ENCODE measurements at regions not wholly inside any gene's neighbourhood (a gene's known extent, or its start where the extent isn't known, plus 50 kb on each side); places are given as distances from the start of the nearest gene placed in this dataset.
"Not testable (repeated sequence)": the region's sequence is repeated elsewhere in the genome, so short reads cannot be mapped to it uniquely, and the experiment has no call there.

DNA sequence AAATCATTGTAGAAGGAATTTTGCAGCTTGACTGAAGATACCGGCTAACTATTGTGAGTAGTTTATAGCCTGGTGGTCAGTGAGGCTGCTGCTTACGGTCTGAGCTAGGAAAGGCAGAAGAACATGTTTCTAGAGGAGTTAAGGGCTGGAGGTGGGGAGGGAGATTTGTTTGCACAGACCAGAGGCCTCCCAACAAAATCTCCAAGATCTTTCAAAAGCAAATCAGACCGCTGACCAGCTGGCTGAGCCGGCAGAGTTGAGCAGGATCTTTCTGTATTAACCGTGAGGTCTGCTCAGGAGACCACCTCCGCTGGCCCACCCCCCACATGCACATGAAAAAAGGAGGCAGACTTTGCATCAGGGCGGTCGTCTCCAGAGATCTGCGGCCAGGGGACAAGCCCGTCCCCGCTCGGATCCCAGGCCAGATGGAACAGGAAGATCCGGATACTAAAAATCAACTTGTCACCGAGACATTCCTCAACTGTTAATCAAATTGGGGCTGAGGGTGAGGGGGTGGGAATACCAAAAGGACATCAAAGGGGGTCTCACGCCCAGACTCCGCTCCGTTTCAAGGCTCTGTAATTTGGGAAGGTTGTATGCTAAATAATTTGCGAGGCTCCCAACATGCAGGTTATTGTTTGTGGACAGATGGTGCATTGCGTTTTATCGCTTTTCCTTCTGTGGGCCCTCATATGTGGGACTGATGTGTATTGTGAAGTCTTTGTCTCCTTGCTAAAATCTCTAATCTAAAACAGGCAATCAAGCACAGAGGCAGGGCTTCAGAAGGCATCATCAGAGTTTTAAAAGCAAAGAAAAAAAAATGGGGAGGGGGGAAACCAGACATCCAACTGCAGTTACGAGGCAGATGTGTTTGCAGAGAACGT is 319.0 kb downstream of the ZNF536 start:
- DNase-seq (ENCODE audit: low spot score), result no peak
- ATAC-seq, result no peak
- intact Hi-C loops (cut with DNase I), result no loop called here

DNA sequence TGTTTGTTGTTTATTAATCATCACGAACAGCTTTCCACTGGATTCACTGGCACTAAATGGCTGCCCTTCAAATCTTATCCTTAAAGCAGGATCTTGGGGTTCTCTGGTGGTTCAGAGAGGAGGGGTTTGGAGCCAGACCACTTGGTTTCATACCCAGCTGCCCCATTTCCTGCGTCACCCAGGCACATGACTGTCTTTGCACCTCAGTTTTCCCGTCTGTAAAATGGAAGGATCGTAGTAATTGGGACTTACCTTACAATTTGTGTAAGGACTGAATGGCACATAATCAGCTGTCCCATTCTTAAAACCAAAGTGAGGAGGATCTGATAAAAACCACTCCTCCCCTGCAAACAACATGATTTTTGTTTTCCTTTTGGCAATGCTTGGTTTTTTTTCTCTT is 318.3 kb downstream of the ZNF536 start:
- ATAC-seq (no peak), DNase-seq (ENCODE audit: low spot score) (no peak)
- intact Hi-C loops (cut with DNase I), result no loop called here

DNA sequence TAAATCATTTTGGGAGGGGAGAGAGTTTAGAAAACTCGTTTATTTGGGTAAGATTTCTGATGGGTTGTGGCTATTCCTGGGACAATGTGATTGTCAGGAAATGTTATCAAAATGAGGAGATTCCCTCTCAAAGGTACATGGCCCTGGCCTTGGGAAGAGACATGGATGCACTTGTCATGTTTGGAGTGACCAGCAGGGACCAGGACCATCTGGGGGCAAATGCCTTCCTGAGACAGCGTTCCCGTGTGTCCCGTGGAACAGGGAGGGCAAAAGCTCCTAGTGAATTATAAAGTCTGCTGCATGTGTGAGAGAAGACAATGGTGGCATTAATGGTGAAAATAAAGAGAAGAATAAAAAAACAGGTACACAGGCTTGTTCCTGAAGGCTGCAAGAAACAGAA is 317.3 kb downstream of the ZNF536 start:
- DNase-seq (ENCODE audit: low spot score) (no peak), ATAC-seq (no peak)
- intact Hi-C loops (cut with DNase I), result no loop called here

DNA sequence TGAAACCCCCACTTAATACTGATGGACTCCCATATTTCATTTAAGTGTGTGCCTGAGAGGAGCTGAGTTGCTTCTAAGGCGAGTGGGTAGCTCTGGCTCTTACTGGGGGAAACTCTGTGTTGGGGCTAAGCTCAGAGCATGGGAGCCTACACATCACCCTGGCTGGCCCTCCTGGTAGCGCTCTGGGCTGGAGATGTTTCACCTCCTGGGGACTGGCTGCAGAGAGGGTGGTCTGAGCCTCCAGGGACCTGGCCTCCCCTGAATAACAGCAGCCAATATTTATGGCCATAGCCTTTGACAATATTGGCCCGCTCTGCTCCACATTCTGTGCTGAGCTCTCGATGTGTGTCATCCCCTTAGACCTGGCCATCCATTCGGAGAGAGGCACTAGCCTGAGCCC is 316.5 kb downstream of the ZNF536 start:
- intact Hi-C loops (cut with DNase I), result no loop called here
- DNase-seq (ENCODE audit: low spot score), result no peak
- ATAC-seq, result no peak

DNA sequence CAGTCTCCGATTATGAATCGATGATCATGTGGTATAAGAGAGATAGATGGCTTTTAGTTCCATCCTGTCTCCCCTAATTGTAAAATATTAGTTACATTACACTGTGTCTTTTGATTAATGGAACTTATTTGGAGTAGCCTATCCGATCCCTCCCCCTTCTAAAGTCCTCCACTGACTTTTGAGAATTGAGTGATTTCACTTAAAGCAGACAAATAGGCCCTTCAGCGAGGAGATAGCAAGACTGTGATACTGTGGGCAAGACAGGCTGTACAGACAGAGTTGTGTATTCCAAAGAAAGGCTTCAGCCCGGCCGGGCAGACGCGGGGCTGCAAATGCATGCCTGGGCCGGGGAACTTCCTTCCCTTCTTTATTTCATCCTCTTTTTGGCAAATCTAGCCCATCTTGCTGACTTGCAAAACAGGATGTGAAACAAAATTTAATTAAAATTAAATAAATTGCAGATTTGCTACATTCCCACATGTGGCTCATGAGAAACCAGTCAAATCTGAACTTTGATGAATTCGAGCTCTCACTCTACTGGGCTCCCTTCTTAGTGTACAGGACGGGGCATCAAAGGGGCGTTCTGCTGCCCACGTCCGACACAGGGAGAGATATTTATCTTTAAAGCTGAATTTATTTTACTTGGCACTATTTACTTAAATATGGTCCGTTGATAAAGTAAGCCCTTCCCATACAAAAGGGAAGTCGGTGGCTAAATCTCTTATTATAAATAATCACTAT is 314.8 kb downstream of the ZNF536 start:
- ATAC-seq, result peak; percentile 25
- DNase-seq (ENCODE audit: low spot score), result peak; percentile 57
- intact Hi-C loops (cut with DNase I), result no loop called here

DNA sequence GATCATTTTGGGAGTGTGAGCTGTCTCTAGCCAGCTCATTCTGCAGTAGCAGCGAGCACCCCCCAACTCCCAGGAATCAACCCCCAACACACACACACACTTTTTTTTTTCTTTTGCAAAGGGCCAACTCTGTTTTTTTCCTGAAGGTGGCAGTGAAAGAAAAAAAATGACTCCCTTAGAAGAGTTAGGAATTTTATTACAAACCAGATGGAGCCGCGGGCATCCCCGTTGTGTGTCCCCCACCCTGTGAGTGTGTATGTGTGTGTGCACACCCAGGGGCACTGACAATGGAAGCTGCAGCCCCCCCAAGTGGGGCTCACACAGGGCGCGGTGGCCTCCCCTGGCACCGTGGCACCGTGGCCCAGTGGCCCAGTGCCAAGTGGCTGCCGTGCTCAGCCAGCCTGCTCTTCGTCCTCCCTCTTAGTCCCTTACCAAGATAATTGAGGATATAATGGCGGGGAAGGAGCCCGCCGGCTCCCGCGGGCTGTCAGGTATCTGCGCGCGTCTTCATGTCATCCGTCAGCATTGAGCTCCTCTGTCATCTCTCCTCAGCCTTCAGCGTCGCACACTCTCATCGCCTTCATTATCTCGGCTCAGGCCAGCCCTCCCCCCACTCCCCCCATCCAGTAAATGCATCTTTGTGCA is 314.1 kb downstream of the ZNF536 start:
- ATAC-seq (peak; percentile 59), DNase-seq (ENCODE audit: low spot score) (peak; percentile 62)
- intact Hi-C loops (cut with DNase I), result no loop called here

DNA sequence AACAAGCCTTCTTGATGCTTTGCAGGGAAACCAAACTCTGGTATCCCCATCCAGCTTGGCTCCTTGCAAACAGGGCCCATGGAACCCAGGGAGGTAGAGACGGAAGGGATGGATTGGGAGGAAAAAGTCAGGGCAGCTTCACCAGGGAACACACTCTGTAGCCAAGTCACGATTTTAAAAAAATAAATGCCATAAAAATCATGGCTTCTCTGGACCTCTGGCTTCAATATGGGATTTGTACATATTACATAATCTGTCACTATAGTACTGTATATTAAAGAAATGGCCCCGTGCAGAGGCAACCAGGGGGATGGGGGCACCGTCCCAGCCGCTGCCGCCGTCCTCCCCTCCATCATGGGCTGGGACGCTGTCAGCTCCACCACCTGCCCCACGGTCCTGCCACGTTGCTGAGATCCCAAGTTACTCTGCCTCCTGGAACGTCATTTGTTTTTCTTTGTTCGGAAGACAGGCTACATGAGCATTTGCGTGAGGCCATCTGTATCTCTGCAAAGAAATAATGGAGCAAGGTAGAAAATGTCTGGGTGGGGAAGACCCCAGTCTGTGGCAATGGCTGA is 313.3 kb downstream of the ZNF536 start:
- DNase-seq (ENCODE audit: low spot score) (peak; percentile 27), ATAC-seq (no peak)
- intact Hi-C loops (cut with DNase I), result no loop called here

DNA sequence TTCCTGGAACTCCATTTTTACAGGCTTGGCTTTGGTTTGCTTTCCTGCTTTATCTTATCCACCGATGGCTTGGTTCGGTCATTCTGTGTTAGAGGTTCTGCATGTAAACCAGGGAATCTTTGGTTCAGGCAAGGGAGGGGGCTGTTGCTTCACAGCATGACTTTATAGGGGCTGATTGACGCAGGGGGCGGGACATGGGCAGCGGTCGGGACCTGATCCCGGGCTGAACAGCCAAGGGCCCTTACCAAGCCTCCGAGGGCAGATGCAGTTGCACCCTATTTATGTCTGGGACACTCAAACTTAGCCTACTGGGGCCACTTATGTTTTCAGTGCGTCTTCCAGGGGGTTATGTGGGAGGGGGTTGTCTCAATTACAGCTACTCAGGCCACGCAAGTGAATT is 312.4 kb downstream of the ZNF536 start:
- DNase-seq (ENCODE audit: low spot score) (no peak), ATAC-seq (no peak)
- intact Hi-C loops (cut with DNase I), result no loop called here

DNA sequence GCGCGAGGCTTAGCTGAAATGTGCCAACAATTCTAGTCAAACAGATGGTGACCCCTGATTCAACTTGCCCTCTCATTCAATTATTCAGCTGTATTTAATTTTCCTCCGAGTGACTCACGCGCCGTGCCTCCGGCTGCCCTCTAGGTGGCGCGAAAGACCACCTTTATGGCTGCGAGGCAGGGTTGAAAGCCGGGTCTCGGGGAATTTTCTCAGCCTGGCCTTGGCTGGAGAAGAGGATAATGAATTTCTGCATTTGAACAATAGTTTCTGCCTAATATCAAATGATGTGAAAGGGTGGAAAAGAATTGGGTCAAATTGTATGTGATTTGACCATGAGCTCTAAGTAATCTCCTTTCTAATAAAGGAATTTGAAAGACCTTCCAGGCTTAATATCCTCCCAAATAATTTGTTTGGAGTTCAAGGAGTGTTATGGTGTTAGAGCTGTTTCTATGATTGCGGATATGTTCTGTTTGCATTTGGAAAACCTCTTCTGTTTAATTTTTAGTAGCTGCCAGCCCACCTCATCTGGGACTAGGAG is 310.9 kb downstream of the ZNF536 start:
- peak; percentile 92 for DNase-seq (ENCODE audit: low spot score)
- peak; percentile 90 for ATAC-seq
- intact Hi-C loops (cut with DNase I), result no loop called here

DNA sequence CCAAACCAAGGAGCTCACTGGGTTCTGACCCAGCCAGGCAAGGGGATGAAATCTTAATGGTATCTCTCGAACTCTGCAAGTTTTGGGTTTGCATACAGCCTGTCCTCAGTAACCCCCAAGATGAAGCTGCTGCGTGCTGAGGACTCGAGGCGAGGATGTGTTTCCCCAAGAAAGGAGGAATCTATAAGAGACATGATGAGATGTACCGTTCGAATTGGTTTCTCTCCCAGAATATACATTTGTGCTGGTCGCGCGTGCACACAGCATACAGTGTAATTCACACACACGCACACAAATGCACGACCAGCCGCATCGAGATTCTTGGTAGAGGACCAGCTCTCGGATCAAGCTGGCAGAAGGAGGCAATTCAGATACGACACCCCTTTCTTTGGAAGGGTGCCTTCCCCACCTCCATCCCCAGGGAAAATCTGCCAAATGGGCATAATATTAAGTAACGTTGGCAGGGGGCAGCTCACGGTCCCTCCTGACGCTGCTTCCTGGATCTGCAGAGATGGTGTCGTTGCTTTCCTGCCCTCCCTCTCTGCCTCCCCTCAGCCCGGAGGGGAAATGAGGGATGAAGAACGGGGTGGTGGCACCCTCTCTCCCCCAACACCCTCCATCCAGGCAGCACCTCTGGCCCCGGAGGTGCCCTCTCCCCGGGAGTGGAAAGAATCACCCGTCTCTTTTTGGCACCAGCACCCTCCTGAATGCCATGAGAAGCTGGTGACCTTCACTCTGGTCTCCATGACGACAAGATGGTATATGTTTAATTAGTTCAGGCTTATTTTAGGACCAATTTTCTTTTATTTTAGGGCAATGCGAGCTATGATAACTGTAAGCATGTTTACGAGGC is 310.2 kb downstream of the ZNF536 start:
- DNase-seq (ENCODE audit: low spot score), result no peak
- intact Hi-C loops (cut with DNase I), result no loop called here

DNA sequence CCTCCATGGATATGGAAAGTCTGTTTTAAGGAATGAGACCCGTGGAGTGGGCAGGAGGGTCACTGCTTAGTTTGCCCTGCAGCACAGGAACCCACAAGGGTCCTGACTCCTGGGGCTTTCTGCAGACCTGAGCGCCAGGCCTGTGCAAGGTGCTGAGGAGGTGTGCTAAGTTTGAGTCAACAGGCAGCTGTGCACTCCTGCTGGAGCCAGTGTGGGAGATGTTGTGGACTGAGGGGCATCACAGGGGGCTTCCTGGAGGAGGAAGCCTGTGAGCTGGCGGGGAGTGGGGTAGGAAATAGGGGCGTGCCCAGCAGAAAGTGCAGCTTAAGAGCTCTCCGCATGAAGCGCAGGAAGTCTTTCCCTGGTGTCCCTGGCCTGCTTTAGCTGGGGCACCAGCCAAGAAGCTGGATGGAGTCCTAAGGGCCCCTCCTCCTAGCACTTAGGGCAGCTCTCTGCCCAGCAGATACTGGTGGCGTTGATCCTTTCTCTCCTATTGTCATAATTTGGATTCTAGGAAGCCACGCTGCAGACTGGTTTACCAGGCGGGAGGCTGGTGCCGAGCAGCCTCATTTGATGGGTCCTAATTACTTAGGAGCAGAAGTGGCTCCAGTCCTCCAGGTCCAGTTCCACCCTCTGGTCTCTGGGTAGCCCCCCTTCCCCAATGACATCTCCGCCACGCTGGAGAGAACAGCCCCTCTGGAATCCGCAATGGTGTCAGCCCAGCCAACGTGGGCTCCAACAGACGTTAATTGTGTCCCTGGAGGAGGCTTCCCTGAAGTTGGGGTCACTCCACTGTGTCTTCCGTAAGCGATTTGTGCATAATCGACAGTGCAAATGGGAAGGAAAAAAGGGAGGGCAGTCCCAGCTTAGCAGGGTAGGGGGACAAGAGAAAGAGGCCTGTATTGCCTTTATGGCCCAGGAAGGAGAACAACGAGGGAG is 309.2 kb downstream of the ZNF536 start:
- no peak for DNase-seq (ENCODE audit: low spot score)
- intact Hi-C loops (cut with DNase I), result no loop called here
- no peak for ATAC-seq

More for the DNA sequence above, 310.2 kb downstream of the ZNF536 start:
- ATAC-seq, result peak; percentile 15

DNA sequence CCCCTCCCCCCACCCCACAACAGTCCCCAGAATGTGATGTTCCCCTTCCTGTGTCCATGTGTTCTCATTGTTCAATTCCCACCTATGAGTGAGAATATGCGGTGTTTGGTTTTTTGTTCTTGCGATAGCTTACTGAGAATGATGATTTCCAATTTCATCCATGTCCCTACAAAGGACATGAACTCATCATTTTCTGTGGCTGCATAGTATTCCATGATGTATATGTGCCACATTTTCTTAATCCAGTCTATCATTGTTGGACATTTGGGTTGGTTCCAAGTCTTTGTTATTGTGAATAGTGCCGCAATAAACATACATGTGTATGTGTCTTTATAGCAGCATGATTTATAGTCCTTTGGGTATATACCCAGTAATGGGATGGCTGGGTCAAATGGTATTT is 308.2 kb downstream of the ZNF536 start:
- intact Hi-C loops (cut with DNase I); ATAC-seq; DNase-seq (ENCODE audit: low spot score): not testable (repeated sequence)

DNA sequence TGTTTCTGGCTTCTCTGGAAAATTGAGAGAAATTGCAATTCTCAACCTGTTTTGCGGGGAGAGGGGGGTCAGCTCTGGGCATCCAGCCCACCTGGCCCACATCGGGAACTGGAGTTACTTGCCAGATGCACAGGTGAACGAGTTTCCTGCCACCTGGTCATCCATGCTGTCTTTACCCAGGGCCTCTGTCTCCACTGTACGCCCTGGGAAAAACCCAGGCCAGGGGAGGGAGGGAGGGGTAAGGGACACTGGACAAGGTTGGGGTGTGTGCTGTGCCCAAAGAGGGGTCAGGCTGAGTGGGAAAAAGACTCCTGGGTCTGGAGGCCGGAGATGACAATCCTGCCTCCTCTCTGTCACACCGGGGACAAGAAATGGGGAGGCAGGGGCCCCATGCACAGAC is 307.6 kb downstream of the ZNF536 start:
- DNase-seq (ENCODE audit: low spot score), result no peak
- intact Hi-C loops (cut with DNase I), result no loop called here
- no peak for ATAC-seq

DNA sequence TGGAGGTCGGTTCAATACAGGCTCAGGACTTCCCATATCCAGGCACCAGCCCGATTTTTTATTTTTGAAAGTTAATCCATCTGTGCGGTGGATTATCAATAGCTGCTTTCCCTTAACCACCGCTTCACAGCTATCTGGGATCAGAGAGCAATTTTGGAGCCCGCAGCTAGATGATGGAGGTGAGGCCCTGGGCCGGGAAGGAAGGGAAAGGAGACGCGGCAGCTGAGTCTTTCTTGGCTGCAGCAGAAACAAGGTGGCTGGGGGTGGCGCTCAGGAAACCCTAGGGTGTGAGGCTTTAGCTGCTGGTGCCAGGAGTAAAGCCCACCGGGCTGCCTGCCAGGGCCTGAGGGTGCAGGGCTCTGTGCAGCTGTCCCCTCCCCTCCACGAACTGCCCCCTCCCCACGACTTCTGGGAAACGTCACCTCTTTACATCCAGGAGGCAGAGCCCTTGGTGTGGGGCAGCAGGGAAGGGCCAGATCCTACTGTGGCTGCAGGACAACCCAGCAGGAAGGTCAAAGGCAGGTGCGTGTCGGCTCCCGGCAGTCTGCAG is 307.0 kb downstream of the ZNF536 start:
- intact Hi-C loops (cut with DNase I), result no loop called here
- no peak for DNase-seq (ENCODE audit: low spot score)
- no peak for ATAC-seq

DNA sequence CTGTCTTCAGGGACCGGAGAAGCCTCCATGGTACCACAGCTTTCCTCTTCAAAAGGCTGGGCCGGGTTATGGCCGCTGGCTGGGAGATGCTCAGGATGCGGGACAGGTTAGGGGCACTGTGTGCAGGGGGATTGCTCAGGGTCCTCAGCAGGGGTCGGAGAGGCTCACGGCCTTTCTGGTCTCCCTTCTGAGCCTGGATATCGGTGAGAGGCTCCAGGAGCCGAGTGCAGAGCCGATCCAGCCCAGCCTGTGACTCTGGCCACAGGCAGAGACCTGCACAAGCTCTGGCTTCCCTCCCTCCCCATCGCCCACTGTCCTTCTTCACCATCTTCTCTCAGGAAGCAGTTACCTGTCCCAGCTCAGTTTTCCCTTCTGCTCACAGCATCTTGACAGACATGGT is 306.0 kb downstream of the ZNF536 start:
- intact Hi-C loops (cut with DNase I), result no loop called here
- ATAC-seq, result no peak
- no peak for DNase-seq (ENCODE audit: low spot score)

DNA sequence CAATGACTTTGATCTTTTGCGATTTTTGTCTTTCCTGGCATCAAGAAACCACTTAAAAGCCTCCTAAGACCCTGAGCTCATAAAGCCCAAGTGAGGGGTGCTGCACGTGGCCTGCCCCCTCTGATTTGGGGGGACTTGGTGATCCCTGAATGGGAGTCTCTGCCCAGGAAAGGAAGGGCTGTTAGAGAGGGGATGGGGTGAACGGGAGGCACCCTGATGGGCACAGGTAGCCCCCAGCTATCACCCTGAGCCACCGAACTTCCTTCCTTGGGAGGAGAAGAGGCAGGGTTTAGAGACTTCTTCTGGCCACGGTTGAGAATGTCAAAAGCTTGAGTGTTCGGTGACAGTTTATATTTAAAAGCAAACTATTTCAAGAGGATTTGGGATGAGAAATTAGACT is 305.5 kb downstream of the ZNF536 start:
- DNase-seq (ENCODE audit: low spot score) (no peak), ATAC-seq (no peak)
- intact Hi-C loops (cut with DNase I), result no loop called here

DNA sequence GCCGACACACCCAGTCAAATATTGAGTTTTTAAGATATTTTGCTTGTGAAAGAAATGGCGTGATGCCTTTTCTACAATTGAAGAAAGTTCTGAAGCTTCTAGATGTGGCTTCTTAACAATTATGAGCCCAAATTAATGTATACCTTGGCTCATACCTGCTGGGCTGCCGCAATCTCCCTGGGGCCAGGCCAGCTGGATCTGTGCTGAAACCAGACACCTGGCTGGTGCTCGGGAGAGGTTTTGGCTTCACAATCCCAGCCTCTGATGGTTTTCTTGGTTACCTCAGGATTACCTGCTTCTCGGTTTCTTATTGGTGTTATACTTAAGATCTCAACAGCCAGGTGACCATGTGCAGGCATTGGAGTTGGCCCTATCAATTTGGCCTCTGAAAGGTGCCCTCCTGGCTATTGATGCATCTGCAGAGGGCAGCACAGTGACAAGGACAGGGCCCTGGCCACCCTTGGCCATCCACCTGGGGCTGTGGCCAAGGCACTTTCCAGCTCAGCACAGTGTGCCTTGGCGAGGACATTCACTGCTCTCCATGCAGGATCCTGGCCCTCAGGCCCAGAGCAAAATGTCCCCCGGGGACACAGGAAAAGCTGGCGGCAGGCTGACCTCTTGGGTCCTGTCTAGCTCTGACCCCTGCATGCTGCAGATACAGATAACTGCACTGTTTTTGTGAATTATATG is 305.0 kb downstream of the ZNF536 start:
- ATAC-seq (no peak), DNase-seq (ENCODE audit: low spot score) (no peak)
- intact Hi-C loops (cut with DNase I), result no loop called here
